WTC11 (cell line): ENCODE measurements at regions not wholly inside any gene's neighbourhood (a gene's known extent, or its start where the extent isn't known, plus 50 kb on each side); places are given as distances from the start of the nearest gene placed in this dataset.
A peak's percentile ranks its signal among the peaks of the same experiment; 100 is the strongest.

ENCODE experiments used
- ATAC-seq: fragments of 200-7000 bp; cut with Tn5 transposase; 2 replicates; pipeline ENCODE4 v1.10.0; 2021; ENCODE audit warnings: mild to moderate bottlenecking, moderate library complexity
- CTCF ChIA-PET: fragments of 300-600 bp; sonication (Branson Sonifier 250); formaldehyde crosslinking; loops from one replicate; lab custom pipeline; 2021; ENCODE audit warnings: antibody characterized with exemption; lab: Charles Lee
- POLR2A ChIA-PET: fragments of 350-600 bp; sonication (Branson Sonifier 250); formaldehyde crosslinking; loops from one replicate; lab custom pipeline; 2021; ENCODE audit warnings: antibody characterized with exemption; lab: Charles Lee
- DNase-seq: peaks from one replicate; pipeline ENCODE4 v3.0.0; 2021; ENCODE audit warnings: low spot score
- H3K27ac Mint-ChIP-seq: 2 replicates; pipeline ENCODE4 v1.8.0; 2021; ENCODE audit warnings: mixed read lengths
- H3K27me3 Mint-ChIP-seq: 2 replicates; pipeline ENCODE4 v1.8.0; 2021; ENCODE audit warnings: low read depth, mild to moderate bottlenecking, moderate library complexity, mixed read lengths
- H3K36me3 Mint-ChIP-seq: 2 replicates; pipeline ENCODE4 v1.8.0; 2021; ENCODE audit warnings: mixed read lengths
- H3K4me1 Mint-ChIP-seq: 2 replicates; pipeline ENCODE4 v1.8.0; 2022; ENCODE audit warnings: mixed read lengths
- H3K4me3 Mint-ChIP-seq: 2 replicates; pipeline ENCODE4 v1.8.0; 2021; ENCODE audit warnings: mild to moderate bottlenecking, moderate library complexity, mixed read lengths
- H3K9me3 Mint-ChIP-seq: 2 replicates; pipeline ENCODE4 v1.8.0; 2021; ENCODE audit warnings: mixed read lengths
- CBFB ChIP-seq: sonication (generic); formaldehyde crosslinking; IDR thresholded peaks from 2 replicates; pipeline ENCODE4 v1.8.1; 2022; ENCODE audit warnings: mild to moderate bottlenecking, low read depth, missing genetic modification reagents
- FOXK1 ChIP-seq: sonication (generic); formaldehyde crosslinking; IDR thresholded peaks from 2 replicates; pipeline ENCODE4 v1.8.0; 2022; ENCODE audit warnings: mild to moderate bottlenecking, moderate library complexity, missing genetic modification reagents
- MXD4 ChIP-seq: fragments of 250-450 bp; sonication (Bioruptor Pico); IDR thresholded peaks from 2 replicates; pipeline ENCODE4 v1.8.0; 2021; ENCODE audit warnings: mild to moderate bottlenecking, moderate library complexity, borderline replicate concordance
- OVOL2 ChIP-seq: fragments of 250-450 bp; sonication (Bioruptor Pico); IDR thresholded peaks from 2 replicates; pipeline ENCODE4 v1.9.0; 2021; ENCODE audit warnings: mild to moderate bottlenecking, borderline replicate concordance
- SMAD4 ChIP-seq: sonication (generic); formaldehyde crosslinking; IDR thresholded peaks from 2 replicates; pipeline ENCODE4 v1.8.0; 2022; ENCODE audit warnings: mild to moderate bottlenecking, missing genetic modification reagents
- ZNF317 ChIP-seq: sonication (generic); formaldehyde crosslinking; IDR thresholded peaks from 2 replicates; pipeline ENCODE4 v1.8.1; 2023; ENCODE audit warnings: low read depth, mild to moderate bottlenecking, moderate library complexity, missing genetic modification reagents, borderline replicate concordance
- TF ChIP-seq, protein P1 (sequence below): fragments of 250-450 bp; sonication (Bioruptor Pico); IDR thresholded peaks from 2 replicates; pipeline ENCODE4 v1.9.0; 2021; ENCODE audit warnings: mild to moderate bottlenecking
- TF ChIP-seq, protein P2 (sequence below): sonication (generic); formaldehyde crosslinking; IDR thresholded peaks from 2 replicates; pipeline ENCODE4 v1.8.1; 2022; ENCODE audit warnings: low read depth, mild to moderate bottlenecking, moderate library complexity, missing genetic modification reagents, borderline replicate concordance
- TF ChIP-seq, protein P3 (sequence below): sonication (generic); formaldehyde crosslinking; IDR thresholded peaks from 2 replicates; pipeline ENCODE4 v1.8.1; 2022; ENCODE audit warnings: low read depth, missing genetic modification reagents, borderline replicate concordance
- TF ChIP-seq, protein P4 (sequence below): sonication (generic); formaldehyde crosslinking; IDR thresholded peaks from 2 replicates; pipeline ENCODE4 v1.8.0; 2023; ENCODE audit warnings: missing genetic modification reagents, mild to moderate bottlenecking, borderline replicate concordance
- TF ChIP-seq, protein P5 (sequence below): sonication (generic); formaldehyde crosslinking; conservative IDR thresholded peaks from 2 replicates; pipeline ENCODE4 v1.8.1; 2023; ENCODE audit warnings: mild to moderate bottlenecking, low read depth, missing genetic modification reagents, moderate library complexity
- TF ChIP-seq, protein P6 (sequence below): fragments of 250-450 bp; sonication (Bioruptor Pico); IDR thresholded peaks from 2 replicates; pipeline ENCODE4 v1.9.0; 2021; ENCODE audit warnings: mild to moderate bottlenecking

DNA sequence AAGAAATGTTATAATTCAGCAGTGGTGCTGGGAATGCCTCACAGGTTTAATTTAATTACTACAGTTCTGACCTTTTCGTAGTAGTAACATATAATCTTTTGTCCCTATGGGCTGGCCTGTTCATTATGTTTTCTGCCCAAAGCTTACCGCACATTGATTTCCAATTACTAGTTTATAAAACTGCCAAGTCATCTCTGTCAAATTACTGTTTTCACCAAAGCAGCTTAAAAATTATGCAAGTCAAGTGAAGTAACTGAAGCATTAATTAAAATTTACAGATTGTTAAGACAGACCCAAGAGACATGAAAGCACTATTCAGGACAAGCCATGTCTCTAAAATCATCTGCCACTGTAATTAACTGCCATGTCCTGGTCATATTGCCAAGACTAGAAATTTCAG, 93.9 kb upstream of the FTMT start (continued):
- TF ChIP-seq, protein P1, sequence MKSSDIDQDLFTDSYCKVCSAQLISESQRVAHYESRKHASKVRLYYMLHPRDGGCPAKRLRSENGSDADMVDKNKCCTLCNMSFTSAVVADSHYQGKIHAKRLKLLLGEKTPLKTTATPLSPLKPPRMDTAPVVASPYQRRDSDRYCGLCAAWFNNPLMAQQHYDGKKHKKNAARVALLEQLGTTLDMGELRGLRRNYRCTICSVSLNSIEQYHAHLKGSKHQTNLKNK (CRISPR knock-in tag): no peak
- TF ChIP-seq SMAD4 (CRISPR knock-in tag): no peak
- no peak for TF ChIP-seq FOXK1 (CRISPR knock-in tag)

DNA sequence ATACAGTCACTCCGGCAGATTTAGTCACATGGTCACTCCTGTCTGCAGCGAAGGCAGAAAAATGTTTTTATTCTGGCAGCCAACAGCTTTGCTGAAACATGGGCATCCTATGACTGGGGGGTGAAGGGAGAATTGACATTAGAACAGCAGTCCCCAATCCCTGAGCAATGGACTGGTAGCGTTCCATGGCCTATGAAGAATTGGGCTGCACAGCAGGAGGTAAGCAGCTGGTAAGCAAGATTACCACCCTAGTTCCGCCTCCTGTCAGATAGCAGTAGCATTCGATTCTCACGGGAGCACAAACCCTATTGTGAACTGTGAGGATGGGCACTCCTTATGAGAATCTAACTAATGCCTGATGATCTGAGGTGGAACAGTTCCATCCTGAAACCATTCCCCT, 93.1 kb upstream of the FTMT start:
- peak; percentile 18 for DNase-seq
- TF ChIP-seq, protein P2, sequence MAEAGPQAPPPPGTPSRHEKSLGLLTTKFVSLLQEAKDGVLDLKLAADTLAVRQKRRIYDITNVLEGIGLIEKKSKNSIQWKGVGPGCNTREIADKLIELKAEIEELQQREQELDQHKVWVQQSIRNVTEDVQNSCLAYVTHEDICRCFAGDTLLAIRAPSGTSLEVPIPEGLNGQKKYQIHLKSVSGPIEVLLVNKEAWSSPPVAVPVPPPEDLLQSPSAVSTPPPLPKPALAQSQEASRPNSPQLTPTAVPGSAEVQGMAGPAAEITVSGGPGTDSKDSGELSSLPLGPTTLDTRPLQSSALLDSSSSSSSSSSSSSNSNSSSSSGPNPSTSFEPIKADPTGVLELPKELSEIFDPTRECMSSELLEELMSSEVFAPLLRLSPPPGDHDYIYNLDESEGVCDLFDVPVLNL (CRISPR knock-in tag): no peak
- TF ChIP-seq OVOL2 (CRISPR knock-in tag): no peak
- no peak for TF ChIP-seq CBFB
- no peak for TF ChIP-seq ZNF317 (CRISPR knock-in tag)
- TF ChIP-seq, protein P3, sequence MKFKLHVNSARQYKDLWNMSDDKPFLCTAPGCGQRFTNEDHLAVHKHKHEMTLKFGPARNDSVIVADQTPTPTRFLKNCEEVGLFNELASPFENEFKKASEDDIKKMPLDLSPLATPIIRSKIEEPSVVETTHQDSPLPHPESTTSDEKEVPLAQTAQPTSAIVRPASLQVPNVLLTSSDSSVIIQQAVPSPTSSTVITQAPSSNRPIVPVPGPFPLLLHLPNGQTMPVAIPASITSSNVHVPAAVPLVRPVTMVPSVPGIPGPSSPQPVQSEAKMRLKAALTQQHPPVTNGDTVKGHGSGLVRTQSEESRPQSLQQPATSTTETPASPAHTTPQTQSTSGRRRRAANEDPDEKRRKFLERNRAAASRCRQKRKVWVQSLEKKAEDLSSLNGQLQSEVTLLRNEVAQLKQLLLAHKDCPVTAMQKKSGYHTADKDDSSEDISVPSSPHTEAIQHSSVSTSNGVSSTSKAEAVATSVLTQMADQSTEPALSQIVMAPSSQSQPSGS: no peak
- TF ChIP-seq, protein P4, sequence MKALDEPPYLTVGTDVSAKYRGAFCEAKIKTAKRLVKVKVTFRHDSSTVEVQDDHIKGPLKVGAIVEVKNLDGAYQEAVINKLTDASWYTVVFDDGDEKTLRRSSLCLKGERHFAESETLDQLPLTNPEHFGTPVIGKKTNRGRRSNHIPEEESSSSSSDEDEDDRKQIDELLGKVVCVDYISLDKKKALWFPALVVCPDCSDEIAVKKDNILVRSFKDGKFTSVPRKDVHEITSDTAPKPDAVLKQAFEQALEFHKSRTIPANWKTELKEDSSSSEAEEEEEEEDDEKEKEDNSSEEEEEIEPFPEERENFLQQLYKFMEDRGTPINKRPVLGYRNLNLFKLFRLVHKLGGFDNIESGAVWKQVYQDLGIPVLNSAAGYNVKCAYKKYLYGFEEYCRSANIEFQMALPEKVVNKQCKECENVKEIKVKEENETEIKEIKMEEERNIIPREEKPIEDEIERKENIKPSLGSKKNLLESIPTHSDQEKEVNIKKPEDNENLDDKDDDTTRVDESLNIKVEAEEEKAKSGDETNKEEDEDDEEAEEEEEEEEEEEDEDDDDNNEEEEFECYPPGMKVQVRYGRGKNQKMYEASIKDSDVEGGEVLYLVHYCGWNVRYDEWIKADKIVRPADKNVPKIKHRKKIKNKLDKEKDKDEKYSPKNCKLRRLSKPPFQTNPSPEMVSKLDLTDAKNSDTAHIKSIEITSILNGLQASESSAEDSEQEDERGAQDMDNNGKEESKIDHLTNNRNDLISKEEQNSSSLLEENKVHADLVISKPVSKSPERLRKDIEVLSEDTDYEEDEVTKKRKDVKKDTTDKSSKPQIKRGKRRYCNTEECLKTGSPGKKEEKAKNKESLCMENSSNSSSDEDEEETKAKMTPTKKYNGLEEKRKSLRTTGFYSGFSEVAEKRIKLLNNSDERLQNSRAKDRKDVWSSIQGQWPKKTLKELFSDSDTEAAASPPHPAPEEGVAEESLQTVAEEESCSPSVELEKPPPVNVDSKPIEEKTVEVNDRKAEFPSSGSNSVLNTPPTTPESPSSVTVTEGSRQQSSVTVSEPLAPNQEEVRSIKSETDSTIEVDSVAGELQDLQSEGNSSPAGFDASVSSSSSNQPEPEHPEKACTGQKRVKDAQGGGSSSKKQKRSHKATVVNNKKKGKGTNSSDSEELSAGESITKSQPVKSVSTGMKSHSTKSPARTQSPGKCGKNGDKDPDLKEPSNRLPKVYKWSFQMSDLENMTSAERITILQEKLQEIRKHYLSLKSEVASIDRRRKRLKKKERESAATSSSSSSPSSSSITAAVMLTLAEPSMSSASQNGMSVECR (CRISPR knock-in tag): no peak
- TF ChIP-seq, protein P5, sequence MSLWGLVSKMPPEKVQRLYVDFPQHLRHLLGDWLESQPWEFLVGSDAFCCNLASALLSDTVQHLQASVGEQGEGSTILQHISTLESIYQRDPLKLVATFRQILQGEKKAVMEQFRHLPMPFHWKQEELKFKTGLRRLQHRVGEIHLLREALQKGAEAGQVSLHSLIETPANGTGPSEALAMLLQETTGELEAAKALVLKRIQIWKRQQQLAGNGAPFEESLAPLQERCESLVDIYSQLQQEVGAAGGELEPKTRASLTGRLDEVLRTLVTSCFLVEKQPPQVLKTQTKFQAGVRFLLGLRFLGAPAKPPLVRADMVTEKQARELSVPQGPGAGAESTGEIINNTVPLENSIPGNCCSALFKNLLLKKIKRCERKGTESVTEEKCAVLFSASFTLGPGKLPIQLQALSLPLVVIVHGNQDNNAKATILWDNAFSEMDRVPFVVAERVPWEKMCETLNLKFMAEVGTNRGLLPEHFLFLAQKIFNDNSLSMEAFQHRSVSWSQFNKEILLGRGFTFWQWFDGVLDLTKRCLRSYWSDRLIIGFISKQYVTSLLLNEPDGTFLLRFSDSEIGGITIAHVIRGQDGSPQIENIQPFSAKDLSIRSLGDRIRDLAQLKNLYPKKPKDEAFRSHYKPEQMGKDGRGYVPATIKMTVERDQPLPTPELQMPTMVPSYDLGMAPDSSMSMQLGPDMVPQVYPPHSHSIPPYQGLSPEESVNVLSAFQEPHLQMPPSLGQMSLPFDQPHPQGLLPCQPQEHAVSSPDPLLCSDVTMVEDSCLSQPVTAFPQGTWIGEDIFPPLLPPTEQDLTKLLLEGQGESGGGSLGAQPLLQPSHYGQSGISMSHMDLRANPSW (CRISPR knock-in tag): no peak
- TF ChIP-seq, protein P1 (CRISPR knock-in tag): no peak
- TF ChIP-seq, protein P6, sequence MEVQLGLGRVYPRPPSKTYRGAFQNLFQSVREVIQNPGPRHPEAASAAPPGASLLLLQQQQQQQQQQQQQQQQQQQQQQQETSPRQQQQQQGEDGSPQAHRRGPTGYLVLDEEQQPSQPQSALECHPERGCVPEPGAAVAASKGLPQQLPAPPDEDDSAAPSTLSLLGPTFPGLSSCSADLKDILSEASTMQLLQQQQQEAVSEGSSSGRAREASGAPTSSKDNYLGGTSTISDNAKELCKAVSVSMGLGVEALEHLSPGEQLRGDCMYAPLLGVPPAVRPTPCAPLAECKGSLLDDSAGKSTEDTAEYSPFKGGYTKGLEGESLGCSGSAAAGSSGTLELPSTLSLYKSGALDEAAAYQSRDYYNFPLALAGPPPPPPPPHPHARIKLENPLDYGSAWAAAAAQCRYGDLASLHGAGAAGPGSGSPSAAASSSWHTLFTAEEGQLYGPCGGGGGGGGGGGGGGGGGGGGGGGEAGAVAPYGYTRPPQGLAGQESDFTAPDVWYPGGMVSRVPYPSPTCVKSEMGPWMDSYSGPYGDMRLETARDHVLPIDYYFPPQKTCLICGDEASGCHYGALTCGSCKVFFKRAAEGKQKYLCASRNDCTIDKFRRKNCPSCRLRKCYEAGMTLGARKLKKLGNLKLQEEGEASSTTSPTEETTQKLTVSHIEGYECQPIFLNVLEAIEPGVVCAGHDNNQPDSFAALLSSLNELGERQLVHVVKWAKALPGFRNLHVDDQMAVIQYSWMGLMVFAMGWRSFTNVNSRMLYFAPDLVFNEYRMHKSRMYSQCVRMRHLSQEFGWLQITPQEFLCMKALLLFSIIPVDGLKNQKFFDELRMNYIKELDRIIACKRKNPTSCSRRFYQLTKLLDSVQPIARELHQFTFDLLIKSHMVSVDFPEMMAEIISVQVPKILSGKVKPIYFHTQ (CRISPR knock-in tag): no peak
- TF ChIP-seq MXD4: no peak
- no peaks in the 10 kb centered on the region for H3K27me3 Mint-ChIP-seq
- CTCF ChIA-PET: no interaction called here
- ATAC-seq: peak; percentile 57
- no peaks in the 10 kb centered on the region for H3K36me3 Mint-ChIP-seq
- peaks cover 6% of the 10 kb centered on the region; the same call in 1 of the 2 replicates for H3K4me1 Mint-ChIP-seq
- no peak overlapping the region for H3K4me3 Mint-ChIP-seq
- H3K9me3 Mint-ChIP-seq: no peaks in the 10 kb centered on the region
- POLR2A ChIA-PET: no interaction called here
- no peak overlapping the region for H3K27ac Mint-ChIP-seq
